Hematopoietic multipotent progenitor cell treated with erythropoietin and hydrocortisone succinate and interleukin-3 and kit ligand, for 4 days (in vitro differentiated cells): ENCODE measurements at regions not wholly inside any gene's neighbourhood (a gene's known extent, or its start where the extent isn't known, plus 50 kb on each side); places are given as distances from the start of the nearest gene placed in this dataset.
"Not testable (repeated sequence)": the region's sequence is repeated elsewhere in the genome, so short reads cannot be mapped to it uniquely, and the experiment has no call there.

Experiments
- DNase-seq: peaks from one replicate; pipeline ENCODE4 v3.0.0-alpha.2; 2015

- DNase-seq = no peak
Observed at GRCh38 chrX:19243431-19243830, 100.3 kb upstream of the PDHA1 start.

GRCh38 chrX:19244921-19245320, 98.8 kb upstream of the PDHA1 start:
- not testable (repeated sequence) for DNase-seq

GRCh38 chrX:19245711-19246269, 97.9 kb upstream of the PDHA1 start:
- no peak for DNase-seq

- no peak for DNase-seq
Observed at GRCh38 chrX:19256986-19257385, 86.7 kb upstream of the PDHA1 start.

- not testable (repeated sequence) for DNase-seq
Observed at GRCh38 chrX:19261026-19261425, 82.7 kb upstream of the PDHA1 start.

- DNase-seq = no peak
Observed at GRCh38 chrX:19270727-19271126, 73.0 kb upstream of the PDHA1 start.

GRCh38 chrX:19272452-19272851, 71.3 kb upstream of the PDHA1 start:
- DNase-seq = no peak

GRCh38 chrX:19280636-19281035, 63.1 kb upstream of the PDHA1 start:
- no peak for DNase-seq

GRCh38 chrX:19281256-19281655, 62.5 kb upstream of the PDHA1 start:
- DNase-seq = no peak

GRCh38 chrX:19283597-19284339, 60.0 kb upstream of the PDHA1 start:
- DNase-seq = no peak

- DNase-seq = no peak
Observed at GRCh38 chrX:19285857-19286256, 57.9 kb upstream of the PDHA1 start.

GRCh38 chrX:19291086-19291485, 52.6 kb upstream of the PDHA1 start:
- DNase-seq = no peak

- DNase-seq = no peak
Observed at GRCh38 chrX:19293606-19294325, 50.0 kb upstream of the PDHA1 start.
